ENCODE measurements at regions not wholly inside any gene's neighbourhood (a gene's known extent, or its start where the extent isn't known, plus 50 kb on each side); places are given as distances from the start of the nearest gene placed in this dataset.
A peak's percentile ranks its signal among the peaks of the same experiment; 100 is the strongest.

GRCh38 chr14:26859483-26859882 lies 261.6 kb upstream of the NOVA1 start:
- DNase-seq: no peak

DNA sequence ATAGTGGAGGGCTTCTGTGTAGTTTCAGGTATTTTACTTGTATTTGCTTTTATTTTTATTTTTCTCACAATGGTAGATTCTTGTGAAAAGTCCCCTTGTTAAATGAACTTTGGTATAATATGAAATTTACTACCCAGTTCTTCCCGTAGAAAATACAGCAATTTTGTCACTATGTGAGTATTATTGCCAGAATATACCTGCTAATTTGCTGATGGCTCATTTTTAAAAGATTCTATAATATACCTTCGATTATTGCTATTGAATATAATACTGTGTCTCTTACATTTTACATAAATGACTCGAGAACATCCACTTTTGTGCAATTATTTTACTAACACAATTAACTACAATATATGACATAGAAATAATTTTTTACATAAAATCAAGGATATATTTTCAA lies 262.3 kb upstream of the NOVA1 start:
- no peak for DNase-seq

DNA sequence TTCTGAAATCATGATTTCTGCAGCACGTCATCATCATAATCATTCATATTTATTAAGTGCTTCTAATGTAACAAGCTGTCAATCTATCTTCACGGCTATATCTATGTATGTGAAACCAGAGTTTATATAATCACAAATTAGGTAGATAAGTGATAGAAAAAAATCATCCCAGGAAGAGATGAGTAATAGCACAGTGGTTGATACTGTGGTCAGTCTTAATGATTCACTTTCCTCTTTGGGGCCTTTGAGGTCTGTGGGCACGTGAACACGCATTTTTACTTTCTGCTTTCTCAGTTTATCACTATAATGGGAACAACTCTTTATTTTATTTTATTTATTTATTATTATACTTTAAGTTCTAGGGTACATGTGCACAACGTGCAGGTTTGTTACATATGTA lies 265.9 kb upstream of the NOVA1 start:
- no peak for DNase-seq

DNA sequence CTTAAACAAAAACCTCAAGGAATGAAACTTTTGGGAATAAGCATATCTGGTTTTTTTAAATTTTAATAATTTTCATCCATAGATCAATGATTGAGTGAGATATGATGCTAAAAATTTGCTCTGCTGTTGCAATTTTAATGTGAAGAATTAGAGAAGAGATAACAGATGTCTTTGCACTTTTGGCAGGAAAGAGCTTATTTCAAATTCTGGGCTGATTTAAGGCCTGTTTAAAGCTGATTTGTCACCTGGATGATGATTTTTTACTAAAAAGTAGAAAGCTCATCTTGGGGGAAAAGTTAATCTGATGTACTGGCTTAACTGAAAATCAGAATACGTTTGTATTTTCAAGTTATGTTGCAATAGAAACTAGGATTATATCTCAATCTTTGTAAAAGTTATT lies 268.9 kb upstream of the NOVA1 start:
- no peak for DNase-seq

GRCh38 chr14:26867171-26867757 lies 269.4 kb upstream of the NOVA1 start:
- no peak for DNase-seq

GRCh38 chr14:26870096-26870495 lies 272.3 kb upstream of the NOVA1 start:
- no peak for DNase-seq

DNA sequence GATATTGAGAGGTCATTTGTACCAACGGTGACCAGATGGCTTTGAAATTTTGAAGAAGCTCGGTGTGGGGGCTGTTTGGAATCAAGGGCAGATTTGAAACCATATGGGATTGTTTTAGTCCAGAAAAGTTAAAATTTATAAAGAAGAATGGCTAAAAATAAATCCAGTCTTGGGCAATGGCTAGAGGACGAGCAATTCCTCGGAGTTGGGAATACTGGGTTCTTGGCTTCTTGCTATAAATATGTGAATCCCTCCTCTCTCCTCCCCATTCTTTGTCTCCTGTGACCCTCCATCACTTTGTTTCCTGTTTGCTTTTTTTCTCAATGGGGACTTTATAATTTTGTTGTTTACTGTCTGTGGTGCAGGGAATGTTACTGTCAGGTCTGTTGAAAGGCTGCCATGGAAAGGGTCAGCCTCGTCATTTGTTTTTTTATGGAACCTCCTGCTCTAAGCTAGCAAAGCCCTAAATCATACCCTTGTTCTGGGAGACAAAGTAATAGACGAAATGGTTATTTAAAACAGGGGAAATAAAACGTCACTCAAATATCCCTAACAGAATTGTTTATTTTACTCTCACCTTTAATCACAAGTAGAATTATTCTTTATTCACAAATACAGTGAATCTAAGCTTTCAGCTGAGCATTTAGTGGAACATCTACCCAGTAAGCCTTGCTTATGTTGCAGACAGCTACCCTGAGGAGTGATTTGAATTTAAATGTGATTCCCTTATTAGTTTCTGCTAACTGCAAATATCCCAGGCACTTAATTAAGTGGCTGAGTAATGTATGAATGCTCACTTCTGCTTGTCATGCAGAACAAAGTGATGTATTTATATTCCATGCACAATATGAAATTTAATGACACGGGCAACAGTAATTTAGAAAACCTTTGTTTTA lies 273.1 kb upstream of the NOVA1 start:
- DNase-seq: no peak

GRCh38 chr14:26872515-26873361 lies 274.9 kb upstream of the NOVA1 start:
- DNase-seq: no peak

DNA sequence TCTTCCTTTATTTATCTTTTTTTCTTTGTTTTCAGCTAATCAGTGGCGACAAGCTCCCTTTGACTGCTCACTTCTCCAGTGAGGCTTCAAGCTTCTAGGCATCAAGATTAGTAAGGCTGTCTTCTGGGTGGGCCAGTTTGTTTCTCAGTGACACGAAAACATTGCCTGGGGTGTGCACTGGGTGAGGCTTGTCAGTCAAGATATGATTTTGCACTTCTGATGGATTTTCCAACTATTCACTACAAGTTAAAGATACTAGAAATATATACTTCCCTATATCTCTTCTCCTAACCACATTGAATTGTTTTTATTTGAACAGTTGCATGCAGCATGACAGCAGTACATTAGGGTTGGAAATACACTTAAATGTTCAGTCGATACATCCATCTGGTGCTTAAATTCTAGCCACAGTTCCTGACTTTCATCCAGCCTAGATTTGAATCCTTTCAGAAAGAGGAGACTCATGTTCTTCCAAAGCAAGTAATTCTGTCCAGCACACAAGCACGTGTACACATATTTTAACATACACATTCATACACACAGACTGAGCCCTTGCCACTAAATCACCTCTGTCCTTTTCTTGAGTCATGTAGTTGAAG lies 275.6 kb upstream of the NOVA1 start:
- DNase-seq: no peak

DNA sequence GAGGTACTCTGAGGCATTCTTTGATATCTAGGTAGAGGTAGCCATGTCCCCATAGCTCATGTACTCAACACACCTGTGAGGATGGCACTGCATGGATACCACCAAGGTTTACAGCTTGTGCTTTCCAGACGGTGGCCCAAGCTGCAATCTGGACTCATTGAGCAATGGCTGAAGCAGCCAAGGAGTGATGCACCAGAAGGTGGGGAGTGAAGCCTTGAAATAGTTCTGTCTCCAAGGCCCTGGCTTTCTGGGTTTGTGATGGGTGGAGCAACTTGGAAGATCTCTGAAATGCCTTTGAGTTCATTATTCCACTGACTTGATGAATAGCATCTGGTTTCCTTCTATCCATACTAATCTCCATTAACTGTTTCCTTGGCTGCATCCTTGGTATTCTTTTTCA lies 290.0 kb upstream of the NOVA1 start:
- no peak for DNase-seq

DNA sequence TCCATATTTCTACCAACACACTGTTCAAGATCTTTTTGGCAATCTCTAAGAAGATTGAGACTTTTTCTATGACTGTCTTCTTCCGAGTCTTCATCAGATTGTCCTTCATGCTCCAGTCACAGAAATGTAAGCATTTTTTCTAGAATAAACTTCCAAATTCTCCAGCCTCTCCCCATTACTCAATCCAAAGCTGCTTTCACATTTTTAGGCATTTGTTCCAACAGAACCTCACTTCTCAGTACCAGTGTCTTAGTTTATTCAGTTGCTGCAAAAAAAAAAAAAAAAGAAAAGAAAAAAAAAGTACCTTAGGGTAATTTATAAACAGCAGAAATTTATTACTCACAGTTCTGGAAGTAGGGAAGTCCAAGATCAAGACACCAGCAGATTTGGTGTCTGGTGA lies 290.8 kb upstream of the NOVA1 start:
- no peak for DNase-seq

DNA sequence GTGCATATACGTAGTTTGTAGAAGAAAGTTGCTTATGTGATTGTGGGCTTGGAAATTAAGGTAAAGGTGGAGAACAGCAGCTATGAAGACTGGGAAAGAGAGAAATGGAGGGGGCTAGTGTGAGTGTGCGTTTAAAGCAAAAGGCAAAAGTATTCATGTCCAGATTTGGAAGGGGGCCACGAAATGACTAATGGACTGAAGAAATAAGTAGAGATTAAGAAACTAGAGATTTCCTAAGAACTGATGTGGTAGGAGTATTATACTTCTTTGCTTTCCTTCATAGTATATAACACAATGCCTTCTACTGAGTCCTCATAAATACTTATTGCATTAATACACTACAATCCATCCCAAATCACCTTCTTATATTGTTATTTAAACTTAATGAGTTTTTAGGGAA lies 298.6 kb upstream of the NOVA1 start:
- no peak for DNase-seq

- no peak for DNase-seq
Observed at GRCh38 chr14:26897196-26897595, 299.4 kb upstream of the NOVA1 start.

- DNase-seq: no peak
Observed at GRCh38 chr14:26905229-26905628, 307.4 kb upstream of the NOVA1 start.

- DNase-seq: no peak
Observed at GRCh38 chr14:26913786-26914185, 316.0 kb upstream of the NOVA1 start.

DNA sequence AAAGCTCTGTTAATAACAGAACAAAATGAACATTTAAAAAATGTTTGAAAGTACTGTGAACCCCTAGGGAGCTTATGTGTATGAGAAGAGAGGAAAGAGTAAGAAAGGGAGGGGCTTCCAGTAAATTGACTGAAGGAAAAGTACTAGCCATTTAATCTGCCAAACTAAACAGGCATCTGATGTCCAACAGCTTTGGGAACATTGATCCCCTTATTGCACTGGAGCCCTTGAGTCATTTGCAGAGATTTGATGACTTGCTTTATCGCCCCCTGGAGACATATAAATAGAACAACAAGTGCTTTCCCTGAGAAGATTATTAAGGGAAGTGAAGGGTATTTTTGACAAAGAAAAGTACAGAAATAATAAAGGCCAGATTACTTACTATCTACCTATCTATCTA lies 319.3 kb upstream of the NOVA1 start:
- peak; percentile 42 for DNase-seq

- DNase-seq: no peak
Observed at GRCh38 chr14:26925876-26926584, 328.2 kb upstream of the NOVA1 start.

DNA sequence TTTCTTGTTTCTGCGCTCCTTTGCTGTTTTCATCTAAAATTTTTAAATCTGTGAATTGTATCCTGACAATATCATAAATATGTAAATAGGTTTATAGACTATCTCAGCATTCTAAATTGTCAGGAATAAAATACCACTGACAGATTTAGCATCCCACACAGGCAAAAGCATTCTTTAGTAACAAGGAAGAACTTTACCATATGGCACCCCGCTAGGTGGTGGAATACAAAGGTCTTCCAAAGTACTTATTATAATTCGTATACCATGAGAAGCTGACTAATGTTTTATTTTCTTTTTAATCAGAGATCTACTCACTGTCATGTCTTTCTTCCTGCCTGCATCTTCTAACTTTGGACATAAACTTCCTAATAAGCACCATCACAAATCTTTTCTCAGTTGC lies 328.8 kb upstream of the NOVA1 start:
- no peak for DNase-seq

DNA sequence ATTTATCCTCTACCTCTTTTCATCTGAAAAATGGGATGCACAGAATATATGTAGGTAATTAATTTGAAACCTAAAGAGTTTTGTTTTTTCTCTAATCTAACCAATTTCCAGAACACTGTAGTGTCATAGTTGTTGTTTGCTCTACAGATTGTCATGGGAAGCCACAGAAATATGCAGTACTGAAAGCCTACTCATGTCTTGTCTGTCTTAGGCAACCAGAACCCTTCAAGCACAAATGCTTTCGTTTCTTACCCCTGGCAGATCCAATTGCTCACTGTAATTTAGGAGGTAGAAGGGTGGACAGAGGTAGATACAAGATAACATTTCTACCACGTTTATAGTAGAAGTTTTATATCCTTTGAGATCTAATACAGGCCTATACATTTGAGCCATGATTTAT lies 330.2 kb upstream of the NOVA1 start:
- DNase-seq: no peak

- no peak for DNase-seq
Observed at GRCh38 chr14:26929361-26929760, 331.5 kb upstream of the NOVA1 start.

- no peak for DNase-seq
Observed at GRCh38 chr14:26930576-26930975, 332.7 kb upstream of the NOVA1 start.

DNA sequence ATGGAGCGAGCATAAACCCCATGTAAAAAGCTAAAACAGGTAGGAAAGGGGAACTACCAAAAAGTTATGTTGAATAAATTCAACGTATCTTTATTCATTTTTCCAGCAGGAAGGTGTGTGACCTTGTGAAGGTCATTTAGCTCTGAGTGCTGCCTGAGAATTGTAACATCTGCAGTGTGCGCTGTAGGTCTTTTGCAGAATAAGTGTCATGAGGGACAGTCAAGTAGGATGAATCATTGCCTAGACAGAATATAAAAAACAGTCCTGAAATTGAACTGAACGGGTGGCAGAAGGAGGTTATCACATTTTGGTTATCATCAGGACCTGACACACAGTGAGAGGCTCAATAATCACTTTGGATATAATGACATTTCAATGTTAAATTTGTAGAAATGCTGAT lies 334.8 kb upstream of the NOVA1 start:
- no peak for DNase-seq

GRCh38 chr14:26933431-26933830 lies 335.6 kb upstream of the NOVA1 start:
- no peak for DNase-seq

Measured in hematopoietic multipotent progenitor cell treated with erythropoietin and hydrocortisone succinate and interleukin-3 and kit ligand, for 6 days (in vitro differentiated cells).